GM23338 (cell line): ENCODE measurements at regions not wholly inside any gene's neighbourhood (a gene's known extent, or its start where the extent isn't known, plus 50 kb on each side); places are given as distances from the start of the nearest gene placed in this dataset.

Source experiments
- ATAC-seq: fragments of 200-7000 bp; cut with Tn5 transposase; 3 replicates; pipeline ENCODE4 v1.9.1; 2020
- DNase-seq: peaks from one replicate; pipeline ENCODE4 v3.0.0-alpha.2; 2015; ENCODE audit warnings: low spot score
- H2AFZ ChIP-seq: fragments of 200-600 bp; sonication (generic); 2 replicates; pipeline ENCODE4 v1.8.0; 2016; ENCODE audit warnings: antibody characterized with exemption, mild to moderate bottlenecking, moderate library complexity
- H3F3A ChIP-seq: fragments of 200-600 bp; sonication (generic); replicated peaks from 2 replicates; pipeline ENCODE4 v1.8.0; 2017; ENCODE audit warnings: antibody characterized with exemption, mixed run types, low read depth
- H3K27ac ChIP-seq: fragments of 200-600 bp; sonication (generic); 2 replicates; pipeline ENCODE4 v1.6.1; 2016; ENCODE audit warnings: low read depth
- H3K27me3 ChIP-seq: fragments of 200-600 bp; sonication (generic); 2 replicates; pipeline ENCODE4 v1.8.0; 2016; ENCODE audit warnings: mild to moderate bottlenecking, mixed run types, moderate library complexity; ENCODE audit not compliant: insufficient read depth
- H3K36me3 ChIP-seq: fragments of 200-600 bp; sonication (generic); 2 replicates; pipeline ENCODE4 v1.8.0; 2016; ENCODE audit warnings: mild to moderate bottlenecking; ENCODE audit not compliant: insufficient read depth
- H3K4me1 ChIP-seq: fragments of 200-600 bp; sonication (generic); 2 replicates; pipeline ENCODE4 v1.8.0; 2016; ENCODE audit warnings: mild to moderate bottlenecking, moderate library complexity; ENCODE audit not compliant: insufficient read depth
- H3K4me2 ChIP-seq: fragments of 200-600 bp; sonication (generic); 2 replicates; pipeline ENCODE4 v1.7.1; 2017; ENCODE audit warnings: mixed run types
- H3K4me3 ChIP-seq: fragments of 200-600 bp; sonication (generic); 2 replicates; pipeline ENCODE4 v1.6.1; 2016; ENCODE audit warnings: mixed run types
- H3K79me2 ChIP-seq: fragments of 200-600 bp; sonication (generic); replicated peaks from 2 replicates; pipeline ENCODE4 v1.8.0; 2017; ENCODE audit warnings: mild to moderate bottlenecking; ENCODE audit not compliant: insufficient read depth
- H3K9me2 ChIP-seq: fragments of 200-600 bp; sonication (generic); 2 replicates; pipeline ENCODE4 v1.8.0; 2017; ENCODE audit not compliant: insufficient read depth
- H4K20me1 ChIP-seq: fragments of 200-600 bp; sonication (generic); replicated peaks from 2 replicates; pipeline ENCODE4 v1.8.0; 2017; ENCODE audit warnings: mild to moderate bottlenecking; ENCODE audit not compliant: insufficient read depth
- H3K27ac Mint-ChIP-seq: 2 replicates; pipeline ENCODE4 v1.8.0; 2020; ENCODE audit warnings: inconsistent platforms, mild to moderate bottlenecking, moderate library complexity, mixed read lengths
- H3K27me3 Mint-ChIP-seq: 3 replicates; pipeline ENCODE4 v1.8.0; 2022; ENCODE audit warnings: low read depth, mild to moderate bottlenecking, moderate library complexity, mixed read lengths, inconsistent platforms; ENCODE audit not compliant: insufficient read depth, poor library complexity
- H3K36me3 Mint-ChIP-seq: 3 replicates; pipeline ENCODE4 v1.8.0; 2021; ENCODE audit warnings: low read depth, mild to moderate bottlenecking, inconsistent platforms, moderate library complexity, mixed read lengths
- H3K4me1 Mint-ChIP-seq: 3 replicates; pipeline ENCODE4 v1.8.0; 2020; ENCODE audit warnings: mild to moderate bottlenecking, inconsistent platforms, mixed read lengths
- H3K4me3 Mint-ChIP-seq: 3 replicates; pipeline ENCODE4 v1.8.0; 2021; ENCODE audit warnings: moderate library complexity, mild to moderate bottlenecking, inconsistent platforms, mixed read lengths
- H3K9me3 Mint-ChIP-seq: 3 replicates; pipeline ENCODE4 v1.8.0; 2020; ENCODE audit warnings: moderate library complexity, mild to moderate bottlenecking, inconsistent platforms, mixed read lengths
- CREB1 ChIP-seq: fragments of 250-450 bp; sonication (Bioruptor Pico); IDR thresholded peaks from 2 replicates; pipeline ENCODE4 v1.5.0; 2020; ENCODE audit warnings: low read depth, mild to moderate bottlenecking, moderate library complexity
- ETS1 ChIP-seq: IDR thresholded peaks from 2 replicates; pipeline ENCODE4 v1.6.1; 2016; ENCODE audit warnings: antibody characterized with exemption
- EZH2 ChIP-seq: fragments of 200-600 bp; sonication (generic); IDR thresholded peaks from one replicate; pipeline ENCODE4 v1.8.0; 2017; ENCODE audit warnings: antibody characterized with exemption, mild to moderate bottlenecking, low read depth; ENCODE audit not compliant: unreplicated experiment
- EZH2phosphoT487 ChIP-seq: fragments of 200-600 bp; sonication (generic); IDR thresholded peaks from one replicate; pipeline ENCODE4 v1.8.1; 2018; ENCODE audit warnings: antibody characterized with exemption; ENCODE audit not compliant: unreplicated experiment
- JUNB ChIP-seq: IDR thresholded peaks from one replicate; pipeline ENCODE4 v1.6.1; 2016; ENCODE audit warnings: antibody characterized with exemption; ENCODE audit not compliant: unreplicated experiment
- NANOG ChIP-seq: IDR thresholded peaks from 2 replicates; pipeline ENCODE4 v1.6.1; 2016; ENCODE audit warnings: antibody characterized with exemption, borderline replicate concordance
- POLR2AphosphoS5 ChIP-seq: IDR thresholded peaks from 2 replicates; pipeline ENCODE4 v1.6.1; 2016; ENCODE audit warnings: antibody characterized with exemption, low read depth
- STAT1 ChIP-seq: IDR thresholded peaks from one replicate; pipeline ENCODE4 v1.6.1; 2016; ENCODE audit warnings: antibody characterized with exemption; ENCODE audit not compliant: unreplicated experiment
- ZNF114 ChIP-seq: fragments of 250-450 bp; sonication (Bioruptor Pico); IDR thresholded peaks from 2 replicates; pipeline ENCODE4 v1.5.0; 2020; ENCODE audit warnings: mild to moderate bottlenecking, moderate library complexity
- ZNF331 ChIP-seq: fragments of 250-450 bp; sonication (Bioruptor Pico); IDR thresholded peaks from 2 replicates; pipeline ENCODE4 v1.5.0; 2020; ENCODE audit warnings: low read depth, mild to moderate bottlenecking, moderate library complexity
- ZNF462 ChIP-seq: fragments of 250-450 bp; sonication (Bioruptor Pico); IDR thresholded peaks from 2 replicates; pipeline ENCODE4 v1.5.0; 2020; ENCODE audit warnings: mild to moderate bottlenecking, moderate library complexity

- TF ChIP-seq ZNF462 (CRISPR knock-in tag) (no peak), CREB1 (CRISPR knock-in tag) (no peak), ETS1 (no peak), POLR2AphosphoS5 (no peak), ZNF331 (CRISPR knock-in tag) (no peak), EZH2 (no peak), ZNF114 (CRISPR knock-in tag) (no peak), STAT1 (no peak)
Measured at GRCh38 chr3:87719060-87719459, 339.7 kb downstream of the CGGBP1 start (continued).

GRCh38 chr3:87710511-87710910, 348.3 kb downstream of the CGGBP1 start:
- H3K36me3 ChIP-seq: no peaks in the 10 kb centered on the region
- H3K9me2 ChIP-seq: peaks cover 11% of the 10 kb centered on the region; the same call in 1 of the 2 replicates
- no peaks in the 10 kb centered on the region for H4K20me1 ChIP-seq
- H3F3A ChIP-seq: no peaks in the 10 kb centered on the region
- no peak overlapping the region for H3K4me3 ChIP-seq
- H3K4me1 ChIP-seq: no peaks in the 10 kb centered on the region
- H3K4me3 Mint-ChIP-seq: no peak overlapping the region
- no peaks in the 10 kb centered on the region for H3K4me1 Mint-ChIP-seq
- ATAC-seq (no peak), DNase-seq (no peak)
- H3K27me3 Mint-ChIP-seq: no peaks in the 10 kb centered on the region
- peaks cover 23% of the 10 kb centered on the region for H3K9me3 Mint-ChIP-seq
- no peak overlapping the region for H3K27ac ChIP-seq
- peaks cover 20% of the 10 kb centered on the region for H3K36me3 Mint-ChIP-seq
- no peaks in the 10 kb centered on the region for H3K27me3 ChIP-seq
- no peak overlapping the region for H3K4me2 ChIP-seq
- no peak overlapping the region for H3K27ac Mint-ChIP-seq
- no peak overlapping the region; the same call in 1 of the 2 replicates for H2AFZ ChIP-seq
- H3K79me2 ChIP-seq: no peaks in the 10 kb centered on the region
- TF ChIP-seq POLR2AphosphoS5 (no peak), STAT1 (no peak), ZNF114 (CRISPR knock-in tag) (no peak), ZNF331 (CRISPR knock-in tag) (no peak), NANOG (no peak), JUNB (no peak), EZH2phosphoT487 (no peak), EZH2 (no peak)
